ENCODE measurements at regions not wholly inside any gene's neighbourhood (a gene's known extent, or its start where the extent isn't known, plus 50 kb on each side); places are given as distances from the start of the nearest gene placed in this dataset.

DNA sequence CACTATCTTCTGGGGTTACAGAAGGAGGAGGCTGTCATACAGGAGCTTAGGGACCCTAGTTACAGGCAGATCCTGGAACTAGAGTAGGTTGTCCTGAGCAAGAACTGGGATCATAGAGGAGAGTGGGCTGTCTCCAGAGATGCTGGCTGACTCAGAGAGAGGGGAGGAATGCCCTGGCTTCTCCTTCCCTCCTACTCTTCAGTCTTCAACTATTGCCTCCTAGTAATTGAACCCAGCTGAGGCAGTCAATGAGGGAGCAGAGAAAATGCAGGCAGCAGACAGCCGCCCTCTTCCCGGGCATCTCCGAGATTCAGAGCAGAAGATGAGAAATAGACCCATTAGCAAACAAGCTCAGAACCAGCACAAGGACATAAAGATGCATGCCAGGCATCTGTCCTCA, 118.3 kb upstream of the PDE5A start:
- TF ChIP-seq TARDBP (IDR thresholded peaks at IDR 0.05; ENCODE audit: borderline replicate concordance) (no peak), NR2C1 (IDR thresholded peaks at IDR 0.05) (no peak), EZH2 (IDR thresholded peaks at IDR 0.05; ENCODE audit: borderline replicate concordance, control insufficient read depth, low read depth, low read length) (no peak)
- TF ChIP-seq, protein P1, sequence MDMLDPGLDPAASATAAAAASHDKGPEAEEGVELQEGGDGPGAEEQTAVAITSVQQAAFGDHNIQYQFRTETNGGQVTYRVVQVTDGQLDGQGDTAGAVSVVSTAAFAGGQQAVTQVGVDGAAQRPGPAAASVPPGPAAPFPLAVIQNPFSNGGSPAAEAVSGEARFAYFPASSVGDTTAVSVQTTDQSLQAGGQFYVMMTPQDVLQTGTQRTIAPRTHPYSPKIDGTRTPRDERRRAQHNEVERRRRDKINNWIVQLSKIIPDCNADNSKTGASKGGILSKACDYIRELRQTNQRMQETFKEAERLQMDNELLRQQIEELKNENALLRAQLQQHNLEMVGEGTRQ (IDR thresholded peaks at IDR 0.05; ENCODE audit: borderline replicate concordance, low read depth, low read length): no peak
- TF ChIP-seq, protein P2, sequence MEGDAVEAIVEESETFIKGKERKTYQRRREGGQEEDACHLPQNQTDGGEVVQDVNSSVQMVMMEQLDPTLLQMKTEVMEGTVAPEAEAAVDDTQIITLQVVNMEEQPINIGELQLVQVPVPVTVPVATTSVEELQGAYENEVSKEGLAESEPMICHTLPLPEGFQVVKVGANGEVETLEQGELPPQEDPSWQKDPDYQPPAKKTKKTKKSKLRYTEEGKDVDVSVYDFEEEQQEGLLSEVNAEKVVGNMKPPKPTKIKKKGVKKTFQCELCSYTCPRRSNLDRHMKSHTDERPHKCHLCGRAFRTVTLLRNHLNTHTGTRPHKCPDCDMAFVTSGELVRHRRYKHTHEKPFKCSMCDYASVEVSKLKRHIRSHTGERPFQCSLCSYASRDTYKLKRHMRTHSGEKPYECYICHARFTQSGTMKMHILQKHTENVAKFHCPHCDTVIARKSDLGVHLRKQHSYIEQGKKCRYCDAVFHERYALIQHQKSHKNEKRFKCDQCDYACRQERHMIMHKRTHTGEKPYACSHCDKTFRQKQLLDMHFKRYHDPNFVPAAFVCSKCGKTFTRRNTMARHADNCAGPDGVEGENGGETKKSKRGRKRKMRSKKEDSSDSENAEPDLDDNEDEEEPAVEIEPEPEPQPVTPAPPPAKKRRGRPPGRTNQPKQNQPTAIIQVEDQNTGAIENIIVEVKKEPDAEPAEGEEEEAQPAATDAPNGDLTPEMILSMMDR (IDR thresholded peaks at IDR 0.05 in 2 of 3, conservative IDR thresholded peaks at IDR 0.05 in 1 of 3; ENCODE audit: control insufficient read depth in 2 of 3, extremely low read depth in 1 of 3, insufficient read depth in 1 of 3, low read depth in 3 of 3, low read length in 3 of 3): no peak

Measured in GM12878 (cell line).